ENCODE measurements at regions not wholly inside any gene's neighbourhood (a gene's known extent, or its start where the extent isn't known, plus 50 kb on each side); places are given as distances from the start of the nearest gene placed in this dataset.

DNA sequence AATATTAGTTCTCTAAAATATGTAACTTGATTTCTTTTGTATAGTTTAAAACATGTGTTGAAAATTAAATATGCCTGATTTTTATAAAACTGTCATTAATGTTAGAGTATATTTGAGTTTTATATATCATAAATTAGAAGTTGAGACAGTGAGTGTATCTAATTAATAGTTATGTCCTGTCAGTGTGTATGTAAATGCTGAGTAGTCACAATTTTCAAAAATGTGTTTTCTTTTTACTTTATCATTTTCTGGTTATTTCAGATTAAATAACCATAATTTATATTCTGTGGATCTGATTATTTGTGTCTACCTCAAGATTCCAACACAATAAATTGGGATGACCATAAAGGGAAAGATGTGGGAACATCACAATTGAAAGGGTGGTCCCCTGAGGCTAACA is 82.7 kb upstream of the CXXC4 start:
- TF ChIP-seq, protein P1, sequence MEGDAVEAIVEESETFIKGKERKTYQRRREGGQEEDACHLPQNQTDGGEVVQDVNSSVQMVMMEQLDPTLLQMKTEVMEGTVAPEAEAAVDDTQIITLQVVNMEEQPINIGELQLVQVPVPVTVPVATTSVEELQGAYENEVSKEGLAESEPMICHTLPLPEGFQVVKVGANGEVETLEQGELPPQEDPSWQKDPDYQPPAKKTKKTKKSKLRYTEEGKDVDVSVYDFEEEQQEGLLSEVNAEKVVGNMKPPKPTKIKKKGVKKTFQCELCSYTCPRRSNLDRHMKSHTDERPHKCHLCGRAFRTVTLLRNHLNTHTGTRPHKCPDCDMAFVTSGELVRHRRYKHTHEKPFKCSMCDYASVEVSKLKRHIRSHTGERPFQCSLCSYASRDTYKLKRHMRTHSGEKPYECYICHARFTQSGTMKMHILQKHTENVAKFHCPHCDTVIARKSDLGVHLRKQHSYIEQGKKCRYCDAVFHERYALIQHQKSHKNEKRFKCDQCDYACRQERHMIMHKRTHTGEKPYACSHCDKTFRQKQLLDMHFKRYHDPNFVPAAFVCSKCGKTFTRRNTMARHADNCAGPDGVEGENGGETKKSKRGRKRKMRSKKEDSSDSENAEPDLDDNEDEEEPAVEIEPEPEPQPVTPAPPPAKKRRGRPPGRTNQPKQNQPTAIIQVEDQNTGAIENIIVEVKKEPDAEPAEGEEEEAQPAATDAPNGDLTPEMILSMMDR (IDR thresholded peaks at IDR 0.05 in 8 of 11, conservative IDR thresholded peaks at IDR 0.05 in 3 of 11): no peak
- no peak for TF ChIP-seq POLR2A (IDR thresholded peaks at IDR 0.05)
- TF ChIP-seq POLR2AphosphoS5 (IDR thresholded peaks at IDR 0.05): no peak
